IPS DF 6.9 (cell line): ENCODE measurements at regions not wholly inside any gene's neighbourhood (a gene's known extent, or its start where the extent isn't known, plus 50 kb on each side); places are given as distances from the start of the nearest gene placed in this dataset.

ENCODE experiments used
- DNase-seq: peaks from one replicate; pipeline ENCODE4 v3.0.0-alpha.2; 2013; ENCODE audit warnings: low read depth, low spot score
- H3K27ac ChIP-seq: one replicate; pipeline ENCODE4 v1.5.1; 2013; ENCODE audit warnings: low read length, control low read depth
- H3K27me3 ChIP-seq: 2 replicates; pipeline ENCODE4 v1.6.1; 2013; ENCODE audit warnings: mild to moderate bottlenecking, low read length; ENCODE audit not compliant: control insufficient read depth, insufficient read depth
- H3K36me3 ChIP-seq: 2 replicates; pipeline ENCODE4 v1.6.1; 2013; ENCODE audit warnings: low read length; ENCODE audit not compliant: control insufficient read depth, insufficient read depth
- H3K4me1 ChIP-seq: 2 replicates; pipeline ENCODE4 v1.6.1; 2013; ENCODE audit warnings: low read length; ENCODE audit not compliant: control insufficient read depth, insufficient read depth
- H3K4me3 ChIP-seq: 2 replicates; pipeline ENCODE4 v1.5.1; 2013; ENCODE audit warnings: mild to moderate bottlenecking, low read length
- H3K9me3 ChIP-seq: 2 replicates; pipeline ENCODE4 v1.6.1; 2013; ENCODE audit warnings: low read length, inconsistent platforms; ENCODE audit not compliant: control insufficient read depth, insufficient read depth
- WGBS: extraction: QIAGEN DNeasy Blood & Tissue Kit; methylation state at CpG from one replicate; pipeline ENCODE4 v1.1.7; 2013; ENCODE audit warnings: mixed read lengths, missing lambda C conversion rate; ENCODE audit not compliant: insufficient read length, insufficient coverage; 5-methylcytosine and 5-hydroxymethylcytosine counted together

DNA sequence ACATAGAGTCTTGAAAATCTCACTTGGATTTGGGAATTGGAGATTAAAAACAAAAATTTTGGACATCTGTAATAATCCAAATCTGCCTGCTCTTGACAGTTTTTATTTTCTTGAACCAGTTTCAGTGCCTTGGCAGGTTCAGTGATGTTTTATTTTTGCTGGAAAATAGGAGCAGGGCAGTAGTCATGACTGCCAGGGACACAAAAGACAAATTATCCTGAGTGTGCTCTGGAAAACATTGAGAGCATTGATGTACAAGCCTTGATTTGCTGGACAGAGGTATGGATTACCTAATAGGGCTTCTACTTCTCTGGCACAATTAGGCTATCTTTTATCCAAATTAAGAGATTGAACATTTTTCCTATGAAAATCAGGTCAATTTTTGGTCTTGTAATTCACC, 123.4 kb upstream of the SFRP2 start:
- no peaks in the 10 kb centered on the region for H3K9me3 ChIP-seq
- no peak overlapping the region for H3K27ac ChIP-seq
- peaks cover 2% of the 10 kb centered on the region; the same call in 1 of the 2 replicates for H3K4me1 ChIP-seq
- no peak overlapping the region for H3K4me3 ChIP-seq
- no peaks in the 10 kb centered on the region for H3K27me3 ChIP-seq
- H3K36me3 ChIP-seq = no peaks in the 10 kb centered on the region
- no peak for DNase-seq

GRCh38 chr4:153909672-153910071, 120.8 kb upstream of the SFRP2 start:
- Histone ChIP-seq H3K27me3 (no peaks in the 10 kb centered on the region), H3K36me3 (no peaks in the 10 kb centered on the region), H3K4me1 (peaks cover 3% of the 10 kb centered on the region; the same call in 1 of the 2 replicates), H3K9me3 (no peaks in the 10 kb centered on the region; the same call in 1 of the 2 replicates), H3K4me3 (no peak overlapping the region), H3K27ac (no peak overlapping the region)
- WGBS = no CpG with 5 or more reads among the region's 1 CpG
- DNase-seq = no peak

- H3K9me3 ChIP-seq = no peaks in the 10 kb centered on the region; the same call in 1 of the 2 replicates
- H3K4me3 ChIP-seq = no peak overlapping the region
- H3K4me1 ChIP-seq = peaks cover 3% of the 10 kb centered on the region; the same call in 1 of the 2 replicates
- H3K36me3 ChIP-seq = no peaks in the 10 kb centered on the region
- no peak overlapping the region for H3K27ac ChIP-seq
- no peaks in the 10 kb centered on the region for H3K27me3 ChIP-seq
- DNase-seq = no peak
Measured at GRCh38 chr4:153906231-153906630, 117.3 kb upstream of the SFRP2 start.

- DNase-seq = no peak
- Histone ChIP-seq H3K4me1 (peaks cover 3% of the 10 kb centered on the region; the same call in 1 of the 2 replicates), H3K27me3 (no peaks in the 10 kb centered on the region), H3K4me3 (no peak overlapping the region), H3K9me3 (no peaks in the 10 kb centered on the region; the same call in 1 of the 2 replicates), H3K27ac (no peak overlapping the region), H3K36me3 (no peaks in the 10 kb centered on the region)
- no CpG with 5 or more reads among the region's 7 CpGs for WGBS
Measured at GRCh38 chr4:153905231-153905630, 116.3 kb upstream of the SFRP2 start.

- no peak overlapping the region for H3K27ac ChIP-seq
- no peaks in the 10 kb centered on the region for H3K27me3 ChIP-seq
- no peak for DNase-seq
- no peak overlapping the region for H3K4me3 ChIP-seq
- no CpG with 5 or more reads among the region's 5 CpGs for WGBS
- no peaks in the 10 kb centered on the region for H3K36me3 ChIP-seq
- peaks cover 3% of the 10 kb centered on the region; the same call in 1 of the 2 replicates for H3K4me1 ChIP-seq
- H3K9me3 ChIP-seq = no peaks in the 10 kb centered on the region; the same call in 1 of the 2 replicates
Measured at GRCh38 chr4:153904011-153904410, 115.1 kb upstream of the SFRP2 start.

- Histone ChIP-seq H3K27ac (no peak overlapping the region), H3K27me3 (no peaks in the 10 kb centered on the region), H3K36me3 (no peaks in the 10 kb centered on the region), H3K4me3 (no peak overlapping the region), H3K9me3 (no peaks in the 10 kb centered on the region; the same call in 1 of the 2 replicates), H3K4me1 (no peaks in the 10 kb centered on the region)
- no peak for DNase-seq
- no CpG with 5 or more reads among the region's 2 CpGs for WGBS
Measured at GRCh38 chr4:153901220-153901619, 112.3 kb upstream of the SFRP2 start.

- H3K4me1 ChIP-seq = no peaks in the 10 kb centered on the region
- no peak for DNase-seq
Measured at GRCh38 chr4:153900426-153900825, 111.5 kb upstream of the SFRP2 start.

GRCh38 chr4:153890761-153891160, 101.9 kb upstream of the SFRP2 start:
- Histone ChIP-seq H3K27ac (no peak overlapping the region), H3K9me3 (no peaks in the 10 kb centered on the region), H3K4me3 (no peak overlapping the region), H3K36me3 (no peaks in the 10 kb centered on the region), H3K27me3 (no peaks in the 10 kb centered on the region), H3K4me1 (no peaks in the 10 kb centered on the region)
- WGBS = no CpG with 5 or more reads among the region's 4 CpGs
- DNase-seq = no peak

More at GRCh38 chr4:153900426-153900825, 111.5 kb upstream of the SFRP2 start:
- H3K27me3 ChIP-seq = no peaks in the 10 kb centered on the region
- no peaks in the 10 kb centered on the region; the same call in 1 of the 2 replicates for H3K9me3 ChIP-seq
- no peak overlapping the region for H3K4me3 ChIP-seq
- H3K27ac ChIP-seq = no peak overlapping the region
- H3K36me3 ChIP-seq = no peaks in the 10 kb centered on the region
- no CpG with 5 or more reads among the region's 6 CpGs for WGBS

DNA sequence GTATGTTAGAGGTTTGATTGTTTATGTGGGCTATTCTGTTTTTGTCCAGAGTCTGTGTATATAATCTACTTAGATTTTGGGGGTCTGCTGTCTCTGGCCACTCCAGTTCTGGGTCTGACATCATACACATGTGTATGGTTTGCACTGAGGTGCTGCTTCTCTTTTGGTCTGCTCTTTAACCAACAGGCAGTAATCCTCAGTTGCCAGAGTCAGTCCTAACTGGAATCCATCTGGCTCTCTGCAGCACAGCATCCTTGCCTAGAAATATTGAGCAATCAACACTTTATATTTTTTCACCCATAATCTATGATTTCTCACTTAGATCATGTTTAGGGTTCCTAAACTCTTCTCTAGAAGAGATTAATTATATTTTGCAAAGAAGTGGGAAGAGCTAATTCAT, 98.3 kb upstream of the SFRP2 start:
- Histone ChIP-seq H3K27me3 (no peaks in the 10 kb centered on the region), H3K27ac (no peak overlapping the region), H3K4me3 (no peak overlapping the region), H3K4me1 (no peaks in the 10 kb centered on the region), H3K36me3 (no peaks in the 10 kb centered on the region), H3K9me3 (no peaks in the 10 kb centered on the region)
- no peak for DNase-seq

- no peak overlapping the region for H3K4me3 ChIP-seq
- H3K9me3 ChIP-seq = peaks cover 4% of the 10 kb centered on the region
- DNase-seq = no peak
- no CpG with 5 or more reads among the region's 1 CpG for WGBS
- H3K36me3 ChIP-seq = no peaks in the 10 kb centered on the region
- no peaks in the 10 kb centered on the region for H3K4me1 ChIP-seq
- no peak overlapping the region for H3K27ac ChIP-seq
- no peaks in the 10 kb centered on the region for H3K27me3 ChIP-seq
Measured at GRCh38 chr4:153884325-153884724, 95.4 kb upstream of the SFRP2 start.

DNA sequence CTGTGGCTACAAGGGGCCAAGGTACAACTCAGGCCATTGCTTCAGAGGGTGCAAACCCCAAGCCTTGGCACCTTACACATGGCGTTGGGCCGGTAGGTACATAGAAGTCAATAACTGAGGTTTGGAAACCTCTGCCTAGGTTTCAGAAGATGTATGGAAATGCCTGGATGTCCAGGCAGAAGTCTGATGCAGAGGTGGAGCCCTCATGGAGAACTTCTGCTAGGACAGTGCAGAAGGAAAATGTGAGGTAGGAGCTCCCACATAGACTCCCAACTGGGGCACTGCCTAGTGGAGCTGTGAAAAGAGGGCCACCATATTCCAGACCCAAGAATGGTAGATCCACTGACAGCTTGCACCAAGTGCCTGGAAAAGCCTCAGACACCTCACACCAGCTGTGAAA, 92.1 kb upstream of the SFRP2 start:
- Histone ChIP-seq H3K9me3 (peaks cover 4% of the 10 kb centered on the region), H3K4me1 (no peaks in the 10 kb centered on the region), H3K27ac (no peak overlapping the region), H3K27me3 (no peaks in the 10 kb centered on the region), H3K36me3 (no peaks in the 10 kb centered on the region), H3K4me3 (no peak overlapping the region)
- DNase-seq = no peak
- WGBS = no CpG with 5 or more reads among the region's 2 CpGs
